ENCODE measurements at regions not wholly inside any gene's neighbourhood (a gene's known extent, or its start where the extent isn't known, plus 50 kb on each side); places are given as distances from the start of the nearest gene placed in this dataset.

- no peak for TF ChIP-seq USF2 (CRISPR knock-in tag; IDR thresholded peaks at IDR 0.05)
Measured at GRCh38 chr3:70820397-70820796, 508.0 kb upstream of the MDFIC2 start (continued).

- no peak for TF ChIP-seq NR3C1 (CRISPR knock-in tag; conservative IDR thresholded peaks at IDR 0.05; ENCODE audit: low read depth)
- no peak for TF ChIP-seq FOXP4 (CRISPR knock-in tag; IDR thresholded peaks at IDR 0.05)
- no peak for TF ChIP-seq PRDM15 (CRISPR knock-in tag; IDR thresholded peaks at IDR 0.05)
- no peak for TF ChIP-seq ZMAT4 (CRISPR knock-in tag; IDR thresholded peaks at IDR 0.05)
- no peak for TF ChIP-seq TEAD4 (CRISPR knock-in tag; IDR thresholded peaks at IDR 0.05)
- no peak for TF ChIP-seq ZNF396 (CRISPR knock-in tag; IDR thresholded peaks at IDR 0.05; ENCODE audit: borderline replicate concordance)
- no peak for TF ChIP-seq ZBTB21 (CRISPR knock-in tag; IDR thresholded peaks at IDR 0.05; ENCODE audit: borderline replicate concordance)
- TF ChIP-seq E2F4 (CRISPR knock-in tag; IDR thresholded peaks at IDR 0.05; ENCODE audit: borderline replicate concordance, low read depth) = no peak
- TF ChIP-seq RELA (CRISPR knock-in tag; IDR thresholded peaks at IDR 0.05; ENCODE audit: borderline replicate concordance) = no peak
- no peak for TF ChIP-seq CTCF (IDR thresholded peaks at IDR 0.05)
- no peak for TF ChIP-seq USF1 (CRISPR knock-in tag; IDR thresholded peaks at IDR 0.05)
- TF ChIP-seq ERG (CRISPR knock-in tag; IDR thresholded peaks at IDR 0.05) = no peak
- no peak for TF ChIP-seq CREB1 (CRISPR knock-in tag; IDR thresholded peaks at IDR 0.05)
- TF ChIP-seq ZNF281 (CRISPR knock-in tag; IDR thresholded peaks at IDR 0.05) = no peak
- DNase-seq (ENCODE audit: low spot score) = no peak
- ChIA-PET POLR2A (no interaction called here), CTCF (no interaction called here)
- Mint-ChIP-seq H3K36me3 (peaks cover 21% of the 10 kb centered on the region), H3K4me1 (peaks cover 16% of the 10 kb centered on the region), H3K4me3 (no peak overlapping the region), H3K9me3 (peaks cover 28% of the 10 kb centered on the region), H3K27me3 (ENCODE audit: low read depth) (no peaks in the 10 kb centered on the region; the same call in 1 of the 2 replicates), H3K27ac (no peak overlapping the region)
- ATAC-seq = no peak
Measured at GRCh38 chr3:70818145-70818544, 505.7 kb upstream of the MDFIC2 start.

All from WTC11 (cell line).